ENCODE measurements at regions not wholly inside any gene's neighbourhood (a gene's known extent, or its start where the extent isn't known, plus 50 kb on each side); places are given as distances from the start of the nearest gene placed in this dataset.

GRCh38 chr3:75012791-75013331, 398.4 kb upstream of the CNTN3 start:
- no peak for DNase-seq (ENCODE audit: low spot score)
- TF ChIP-seq, protein P1, sequence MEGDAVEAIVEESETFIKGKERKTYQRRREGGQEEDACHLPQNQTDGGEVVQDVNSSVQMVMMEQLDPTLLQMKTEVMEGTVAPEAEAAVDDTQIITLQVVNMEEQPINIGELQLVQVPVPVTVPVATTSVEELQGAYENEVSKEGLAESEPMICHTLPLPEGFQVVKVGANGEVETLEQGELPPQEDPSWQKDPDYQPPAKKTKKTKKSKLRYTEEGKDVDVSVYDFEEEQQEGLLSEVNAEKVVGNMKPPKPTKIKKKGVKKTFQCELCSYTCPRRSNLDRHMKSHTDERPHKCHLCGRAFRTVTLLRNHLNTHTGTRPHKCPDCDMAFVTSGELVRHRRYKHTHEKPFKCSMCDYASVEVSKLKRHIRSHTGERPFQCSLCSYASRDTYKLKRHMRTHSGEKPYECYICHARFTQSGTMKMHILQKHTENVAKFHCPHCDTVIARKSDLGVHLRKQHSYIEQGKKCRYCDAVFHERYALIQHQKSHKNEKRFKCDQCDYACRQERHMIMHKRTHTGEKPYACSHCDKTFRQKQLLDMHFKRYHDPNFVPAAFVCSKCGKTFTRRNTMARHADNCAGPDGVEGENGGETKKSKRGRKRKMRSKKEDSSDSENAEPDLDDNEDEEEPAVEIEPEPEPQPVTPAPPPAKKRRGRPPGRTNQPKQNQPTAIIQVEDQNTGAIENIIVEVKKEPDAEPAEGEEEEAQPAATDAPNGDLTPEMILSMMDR (IDR thresholded peaks at IDR 0.05) = no peak
- Mint-ChIP-seq H3K4me1 (ENCODE audit: low read depth) (no peaks in the 10 kb centered on the region), H3K4me3 (ENCODE audit: unreplicated experiment) (no peak overlapping the region), H3K36me3 (ENCODE audit: low read depth) (no peaks in the 10 kb centered on the region), H3K9me3 (ENCODE audit: low read depth) (peaks cover 3% of the 10 kb centered on the region), H3K27me3 (ENCODE audit: low read depth) (peaks cover 14% of the 10 kb centered on the region), H3K27ac (ENCODE audit: unreplicated experiment) (no peak overlapping the region)

DNA sequence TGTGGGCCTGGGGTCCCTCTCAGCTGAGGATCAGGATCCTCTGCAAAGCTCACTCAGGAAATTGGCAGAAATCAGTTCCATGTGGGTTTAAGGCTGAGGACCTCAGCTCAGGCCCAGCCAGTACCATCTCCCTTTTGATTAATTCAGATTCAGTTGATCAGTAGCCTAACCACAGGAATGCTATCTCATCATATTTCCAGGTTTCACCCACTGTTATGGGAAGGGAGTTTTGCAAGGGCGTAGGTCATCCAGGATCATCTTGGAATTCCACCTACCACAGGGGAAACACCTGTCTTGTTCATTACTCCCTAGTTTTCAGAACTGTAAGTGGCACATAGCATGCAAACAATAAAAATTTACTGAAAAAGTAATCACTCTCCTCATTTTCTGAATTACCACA, 399.5 kb upstream of the CNTN3 start:
- Mint-ChIP-seq H3K36me3 (ENCODE audit: low read depth) (no peaks in the 10 kb centered on the region), H3K9me3 (ENCODE audit: low read depth) (peaks cover 3% of the 10 kb centered on the region), H3K27me3 (ENCODE audit: low read depth) (peaks cover 14% of the 10 kb centered on the region)

DNA sequence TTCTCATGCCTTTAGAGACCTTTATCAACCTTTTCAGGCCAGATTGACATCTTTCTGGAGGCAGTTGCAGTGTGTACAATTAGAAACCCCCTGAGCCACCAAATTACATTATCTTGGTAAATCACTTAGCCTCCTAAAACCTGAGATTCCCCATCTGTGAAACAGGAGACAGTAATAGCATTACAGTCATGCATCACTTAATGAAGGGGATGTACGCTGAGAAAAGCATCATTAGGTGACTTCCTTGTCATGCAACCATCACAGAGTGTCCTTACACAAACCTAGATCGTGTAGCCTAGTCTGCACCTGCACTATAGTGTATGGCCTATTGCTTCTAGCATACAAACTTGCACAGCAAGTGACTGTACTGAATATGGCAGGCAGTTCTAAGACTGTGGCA, 400.8 kb upstream of the CNTN3 start:
- Mint-ChIP-seq H3K27me3 (ENCODE audit: low read depth) (peaks cover 14% of the 10 kb centered on the region), H3K27ac (ENCODE audit: unreplicated experiment) (no peak overlapping the region), H3K36me3 (ENCODE audit: low read depth) (no peaks in the 10 kb centered on the region), H3K4me1 (ENCODE audit: low read depth) (no peaks in the 10 kb centered on the region), H3K4me3 (ENCODE audit: unreplicated experiment) (no peak overlapping the region), H3K9me3 (ENCODE audit: low read depth) (no peaks in the 10 kb centered on the region)
- DNase-seq (ENCODE audit: low spot score) = no peak
- TF ChIP-seq, protein P1 (IDR thresholded peaks at IDR 0.05) = no peak

More for the DNA sequence above, 399.5 kb upstream of the CNTN3 start:
- TF ChIP-seq, protein P1 (IDR thresholded peaks at IDR 0.05) = no peak
- H3K4me3 Mint-ChIP-seq (ENCODE audit: unreplicated experiment) = no peak overlapping the region
- DNase-seq (ENCODE audit: low spot score) = no peak
- no peaks in the 10 kb centered on the region for H3K4me1 Mint-ChIP-seq (ENCODE audit: low read depth)
- H3K27ac Mint-ChIP-seq (ENCODE audit: unreplicated experiment) = no peak overlapping the region

DNA sequence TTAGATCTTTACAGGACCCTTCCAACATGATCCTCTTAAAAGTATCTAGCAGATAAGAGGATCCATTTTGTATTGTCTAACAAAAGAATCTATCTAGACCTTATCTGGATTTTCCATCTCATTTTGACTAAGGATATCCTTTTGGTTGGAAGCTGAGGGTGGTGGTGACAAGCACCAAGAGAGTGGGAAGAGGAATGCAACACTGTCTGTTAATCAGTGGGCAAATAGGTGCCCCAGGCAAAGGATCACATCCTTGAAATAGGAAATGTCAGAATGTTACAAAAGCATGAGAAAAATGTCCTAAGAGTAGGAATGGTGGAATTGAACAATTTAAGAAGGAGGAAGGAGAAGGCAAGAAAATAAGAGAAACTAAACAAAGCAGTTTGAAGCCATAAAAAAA, 420.7 kb upstream of the CNTN3 start:
- no peak overlapping the region for H3K4me3 Mint-ChIP-seq (ENCODE audit: unreplicated experiment)
- no peak for DNase-seq (ENCODE audit: low spot score)
- peaks cover 5% of the 10 kb centered on the region for H3K27me3 Mint-ChIP-seq (ENCODE audit: low read depth)
- TF ChIP-seq, protein P1 (IDR thresholded peaks at IDR 0.05) = no peak
- peaks cover 3% of the 10 kb centered on the region for H3K4me1 Mint-ChIP-seq (ENCODE audit: low read depth)
- H3K9me3 Mint-ChIP-seq (ENCODE audit: low read depth) = peaks cover 2% of the 10 kb centered on the region
- no peak overlapping the region for H3K27ac Mint-ChIP-seq (ENCODE audit: unreplicated experiment)
- no peaks in the 10 kb centered on the region for H3K36me3 Mint-ChIP-seq (ENCODE audit: low read depth)

- no peak for DNase-seq (ENCODE audit: low spot score)
- no peaks in the 10 kb centered on the region for H3K4me1 Mint-ChIP-seq (ENCODE audit: low read depth)
- no peak overlapping the region for H3K4me3 Mint-ChIP-seq (ENCODE audit: unreplicated experiment)
- peaks cover 9% of the 10 kb centered on the region for H3K27me3 Mint-ChIP-seq (ENCODE audit: low read depth)
- TF ChIP-seq, protein P1 (IDR thresholded peaks at IDR 0.05) = no peak
- no peak overlapping the region for H3K27ac Mint-ChIP-seq (ENCODE audit: unreplicated experiment)
- H3K36me3 Mint-ChIP-seq (ENCODE audit: low read depth) = peaks cover 2% of the 10 kb centered on the region
- peaks cover 23% of the 10 kb centered on the region for H3K9me3 Mint-ChIP-seq (ENCODE audit: low read depth)
Measured at GRCh38 chr3:75042941-75043340, 428.5 kb upstream of the CNTN3 start.

Measured in chondrocyte (in vitro differentiated cells).